Activated CD8-positive, alpha-beta T cell treated with anti-CD3 and anti-CD28 coated beads for 36 hours (primary cell): ENCODE measurements at regions not wholly inside any gene's neighbourhood (a gene's known extent, or its start where the extent isn't known, plus 50 kb on each side); places are given as distances from the start of the nearest gene placed in this dataset.

ENCODE experiments used
- ATAC-seq: fragments of 200-7000 bp; cut with Tn5 transposase; one replicate; pipeline ENCODE4 v1.10.0; 2021; ENCODE audit warnings: mild to moderate bottlenecking, moderate library complexity
- CTCF ChIA-PET: fragments of 350-600 bp; sonication (Branson Sonifier 250); formaldehyde crosslinking; loops from one replicate; lab custom pipeline; 2021; ENCODE audit warnings: antibody characterized with exemption; lab: Charles Lee
- POLR2A ChIA-PET: fragments of 350-600 bp; sonication (Branson Sonifier 250); formaldehyde crosslinking; loops from one replicate; lab custom pipeline; 2021; ENCODE audit warnings: antibody characterized with exemption; lab: Charles Lee
- DNase-seq: peaks from one replicate; pipeline ENCODE4 v3.0.0-alpha.2; 2020
- H3K27ac Mint-ChIP-seq: one replicate; pipeline ENCODE4 v1.8.0; 2021; ENCODE audit warnings: mild to moderate bottlenecking, mixed read lengths
- H3K27me3 Mint-ChIP-seq: one replicate; pipeline ENCODE4 v1.8.0; 2021; ENCODE audit warnings: mixed read lengths
- H3K36me3 Mint-ChIP-seq: one replicate; pipeline ENCODE4 v1.8.0; 2021; ENCODE audit warnings: low read depth, mixed read lengths
- H3K4me1 Mint-ChIP-seq: one replicate; pipeline ENCODE4 v1.8.0; 2021; ENCODE audit warnings: low read depth, mixed read lengths
- H3K4me3 Mint-ChIP-seq: one replicate; pipeline ENCODE4 v1.8.0; 2021; ENCODE audit warnings: mild to moderate bottlenecking, moderate library complexity, mixed read lengths
- H3K9me3 Mint-ChIP-seq: one replicate; pipeline ENCODE4 v1.8.0; 2021; ENCODE audit warnings: mixed read lengths
- intact Hi-C: fragments of 100-400 bp; cut with micrococcal nuclease; formaldehyde crosslinking; loops from one replicate; pipeline ENCODE4 v1.10.0; 2022
- TF ChIP-seq, protein P1 (sequence below): fragments of 200-600 bp; IDR thresholded peaks from one replicate; pipeline ENCODE4 v1.8.0; 2022; ENCODE audit warnings: antibody characterized with exemption, mild to moderate bottlenecking

DNA sequence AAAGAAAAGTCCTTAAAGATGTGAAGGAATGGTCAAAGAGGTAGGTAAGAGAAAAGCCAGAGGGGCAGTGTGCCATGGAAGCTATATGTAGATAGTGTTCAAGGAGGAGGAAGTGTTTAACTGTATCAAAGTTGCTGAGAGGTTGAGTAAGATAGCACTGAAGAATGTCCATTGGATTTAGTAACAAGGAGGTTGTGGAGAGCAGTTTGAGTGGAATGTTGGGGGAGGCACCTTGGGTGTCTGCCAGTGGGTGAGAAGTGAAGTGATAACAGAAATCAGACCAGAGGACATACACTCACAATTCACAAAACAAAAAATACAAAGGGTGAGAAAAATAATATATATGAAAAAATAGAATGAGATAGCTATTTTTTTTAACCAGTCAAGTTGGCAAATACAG lies 121.3 kb upstream of the AMOT start:
- ATAC-seq (no peak), DNase-seq (no peak)
- POLR2A ChIA-PET, result no interaction called here
- Mint-ChIP-seq H3K27me3 (no peaks in the 10 kb centered on the region), H3K27ac (no peak overlapping the region), H3K4me3 (no peak overlapping the region), H3K36me3 (no peaks in the 10 kb centered on the region), H3K9me3 (no peaks in the 10 kb centered on the region), H3K4me1 (no peaks in the 10 kb centered on the region)
- CTCF ChIA-PET, result no interaction called here
- intact Hi-C loops, result no loop called here
- TF ChIP-seq, protein P1, sequence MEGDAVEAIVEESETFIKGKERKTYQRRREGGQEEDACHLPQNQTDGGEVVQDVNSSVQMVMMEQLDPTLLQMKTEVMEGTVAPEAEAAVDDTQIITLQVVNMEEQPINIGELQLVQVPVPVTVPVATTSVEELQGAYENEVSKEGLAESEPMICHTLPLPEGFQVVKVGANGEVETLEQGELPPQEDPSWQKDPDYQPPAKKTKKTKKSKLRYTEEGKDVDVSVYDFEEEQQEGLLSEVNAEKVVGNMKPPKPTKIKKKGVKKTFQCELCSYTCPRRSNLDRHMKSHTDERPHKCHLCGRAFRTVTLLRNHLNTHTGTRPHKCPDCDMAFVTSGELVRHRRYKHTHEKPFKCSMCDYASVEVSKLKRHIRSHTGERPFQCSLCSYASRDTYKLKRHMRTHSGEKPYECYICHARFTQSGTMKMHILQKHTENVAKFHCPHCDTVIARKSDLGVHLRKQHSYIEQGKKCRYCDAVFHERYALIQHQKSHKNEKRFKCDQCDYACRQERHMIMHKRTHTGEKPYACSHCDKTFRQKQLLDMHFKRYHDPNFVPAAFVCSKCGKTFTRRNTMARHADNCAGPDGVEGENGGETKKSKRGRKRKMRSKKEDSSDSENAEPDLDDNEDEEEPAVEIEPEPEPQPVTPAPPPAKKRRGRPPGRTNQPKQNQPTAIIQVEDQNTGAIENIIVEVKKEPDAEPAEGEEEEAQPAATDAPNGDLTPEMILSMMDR, result no peak

DNA sequence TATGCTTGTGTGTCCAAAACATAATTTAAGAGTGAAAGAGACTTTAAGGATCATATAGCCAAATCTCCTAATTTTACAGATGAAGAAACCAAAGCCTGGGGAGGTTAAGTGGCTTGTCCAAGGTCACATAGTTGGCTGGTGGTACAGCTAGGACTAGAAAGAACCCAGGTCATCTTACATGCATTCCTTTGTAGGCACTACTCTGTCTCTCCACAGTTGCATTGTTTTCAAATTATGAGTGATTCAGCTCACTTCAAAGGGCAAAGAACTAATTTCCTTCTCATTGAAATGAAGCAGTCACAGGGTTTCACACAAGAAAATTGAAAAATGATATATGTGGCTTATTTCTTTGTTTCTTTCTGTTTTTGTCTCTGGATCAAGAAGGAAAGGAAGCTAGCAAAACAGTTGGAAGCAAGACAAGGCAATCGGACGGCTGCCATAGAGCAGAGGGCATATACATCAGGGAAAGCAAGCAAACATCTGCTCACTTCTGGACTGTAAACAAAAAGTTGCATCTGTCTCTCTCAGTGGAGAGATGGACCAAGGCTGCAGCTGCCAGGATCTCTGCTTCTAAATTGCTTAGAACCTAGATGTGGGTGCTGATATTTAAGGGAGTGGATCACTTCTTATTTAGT lies 107.5 kb upstream of the AMOT start:
- TF ChIP-seq, protein P1, result no peak
- Mint-ChIP-seq H3K9me3 (no peaks in the 10 kb centered on the region), H3K4me3 (no peak overlapping the region), H3K36me3 (no peaks in the 10 kb centered on the region), H3K27me3 (no peaks in the 10 kb centered on the region), H3K27ac (no peak overlapping the region), H3K4me1 (no peaks in the 10 kb centered on the region)
- no peak for ATAC-seq
- no peak for DNase-seq
- intact Hi-C loops, result no loop called here
- ChIA-PET CTCF (no interaction called here), POLR2A (no interaction called here)

DNA sequence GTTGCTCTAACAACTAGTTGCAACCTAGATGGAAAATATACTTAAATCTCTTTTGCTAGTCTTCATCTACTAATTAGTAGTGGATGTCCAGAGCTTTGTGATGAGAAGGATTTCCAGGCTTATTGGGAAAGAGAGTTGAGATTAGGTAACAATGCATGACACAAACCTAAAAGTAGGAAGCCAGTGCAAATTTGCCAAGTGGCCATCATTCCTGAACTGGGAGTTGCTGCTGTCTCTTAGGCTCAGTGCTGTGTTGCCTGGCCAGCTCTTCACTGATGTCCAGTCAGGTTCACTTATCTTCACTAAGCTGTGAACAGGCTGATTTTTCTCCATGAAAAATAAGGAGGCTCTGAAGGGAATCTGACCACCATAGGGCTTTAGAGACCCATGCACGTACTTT lies 105.6 kb upstream of the AMOT start:
- H3K9me3 Mint-ChIP-seq, result no peaks in the 10 kb centered on the region
- ATAC-seq (no peak), DNase-seq (no peak)
- ChIA-PET POLR2A (no interaction called here), CTCF (no interaction called here)
- intact Hi-C loops, result no loop called here
- H3K27me3 Mint-ChIP-seq, result no peaks in the 10 kb centered on the region
- TF ChIP-seq, protein P1, result no peak
- H3K36me3 Mint-ChIP-seq, result no peaks in the 10 kb centered on the region
- H3K27ac Mint-ChIP-seq, result no peak overlapping the region
- no peak overlapping the region for H3K4me3 Mint-ChIP-seq
- no peaks in the 10 kb centered on the region for H3K4me1 Mint-ChIP-seq

DNA sequence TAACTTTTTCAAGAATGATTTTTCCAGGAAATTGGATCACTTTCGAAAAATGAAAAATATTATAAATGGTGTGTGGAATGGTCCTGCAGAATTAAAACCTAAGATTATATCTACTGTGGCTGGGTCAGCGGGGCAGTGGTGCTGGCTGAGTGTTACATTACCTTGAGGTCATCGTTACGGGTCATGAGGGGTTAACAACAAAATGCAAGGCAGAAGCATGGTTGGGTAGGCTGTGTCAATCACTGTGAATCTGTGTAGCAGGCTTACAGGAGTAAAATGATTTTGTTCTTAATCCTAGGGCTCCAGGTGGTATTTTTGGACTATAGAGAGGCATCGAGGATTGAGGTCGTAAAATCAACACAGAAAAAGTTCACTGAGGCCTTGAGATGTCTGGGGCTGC lies 105.2 kb upstream of the AMOT start:
- H3K36me3 Mint-ChIP-seq, result no peaks in the 10 kb centered on the region
- H3K27me3 Mint-ChIP-seq, result no peaks in the 10 kb centered on the region
- DNase-seq (no peak), ATAC-seq (no peak)
- ChIA-PET POLR2A (no interaction called here), CTCF (no interaction called here)
- no peaks in the 10 kb centered on the region for H3K4me1 Mint-ChIP-seq
- TF ChIP-seq, protein P1, result no peak
- no peak overlapping the region for H3K4me3 Mint-ChIP-seq
- no peak overlapping the region for H3K27ac Mint-ChIP-seq
- intact Hi-C loops, result no loop called here
- H3K9me3 Mint-ChIP-seq, result no peaks in the 10 kb centered on the region

DNA sequence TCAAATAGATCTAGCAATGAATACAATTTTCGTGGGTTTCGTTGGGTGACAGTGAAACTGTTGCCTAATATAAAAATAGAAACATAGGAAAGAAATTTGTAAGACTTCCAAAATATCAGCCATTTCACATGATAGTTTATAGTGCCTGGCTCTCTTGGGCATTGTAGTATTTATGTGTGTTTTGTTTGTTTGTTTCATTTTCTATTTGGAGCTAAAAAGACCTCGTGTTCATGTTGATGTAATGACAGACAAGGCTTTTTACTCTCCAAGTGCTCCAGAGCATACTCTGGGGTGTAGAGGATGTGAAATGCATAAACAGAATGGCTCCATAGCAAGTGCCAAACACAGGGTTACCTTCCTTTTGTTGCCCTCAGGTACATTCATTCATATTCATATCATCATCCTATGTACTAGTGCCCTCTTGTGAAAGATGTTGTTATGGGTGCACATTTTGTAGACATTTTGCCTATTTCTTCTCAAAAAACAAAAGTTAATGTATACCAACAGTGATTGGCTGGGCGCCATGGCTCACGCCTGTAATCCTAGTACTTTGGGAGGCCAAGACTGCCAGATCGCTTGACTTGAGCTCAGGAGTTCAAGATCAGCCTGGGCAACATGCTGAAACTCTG lies 100.7 kb upstream of the AMOT start:
- DNase-seq (no peak), ATAC-seq (no peak)
- Mint-ChIP-seq H3K27me3 (no peaks in the 10 kb centered on the region), H3K36me3 (no peaks in the 10 kb centered on the region), H3K4me3 (no peak overlapping the region), H3K27ac (no peak overlapping the region), H3K9me3 (no peaks in the 10 kb centered on the region), H3K4me1 (no peaks in the 10 kb centered on the region)
- ChIA-PET POLR2A (no interaction called here), CTCF (no interaction called here)
- TF ChIP-seq, protein P1, result no peak
- intact Hi-C loops, result no loop called here
